Activated CD8-positive, alpha-beta T cell treated with anti-CD3 and anti-CD28 coated beads for 36 hours (primary cell): ENCODE measurements at regions not wholly inside any gene's neighbourhood (a gene's known extent, or its start where the extent isn't known, plus 50 kb on each side); places are given as distances from the start of the nearest gene placed in this dataset.

Experiments
- ATAC-seq: fragments of 200-7000 bp; cut with Tn5 transposase; one replicate; pipeline ENCODE4 v1.10.0; 2021; ENCODE audit warnings: mild to moderate bottlenecking, moderate library complexity
- CTCF ChIA-PET: fragments of 350-600 bp; sonication (Branson Sonifier 250); formaldehyde crosslinking; loops from one replicate; lab custom pipeline; 2021; ENCODE audit warnings: antibody characterized with exemption; lab: Charles Lee
- POLR2A ChIA-PET: fragments of 350-600 bp; sonication (Branson Sonifier 250); formaldehyde crosslinking; loops from one replicate; lab custom pipeline; 2021; ENCODE audit warnings: antibody characterized with exemption; lab: Charles Lee
- DNase-seq: peaks from one replicate; pipeline ENCODE4 v3.0.0-alpha.2; 2020
- H3K27ac Mint-ChIP-seq: one replicate; pipeline ENCODE4 v1.8.0; 2021; ENCODE audit warnings: mild to moderate bottlenecking, mixed read lengths
- H3K27me3 Mint-ChIP-seq: one replicate; pipeline ENCODE4 v1.8.0; 2021; ENCODE audit warnings: mixed read lengths
- H3K36me3 Mint-ChIP-seq: one replicate; pipeline ENCODE4 v1.8.0; 2021; ENCODE audit warnings: low read depth, mixed read lengths
- H3K4me1 Mint-ChIP-seq: one replicate; pipeline ENCODE4 v1.8.0; 2021; ENCODE audit warnings: low read depth, mixed read lengths
- H3K4me3 Mint-ChIP-seq: one replicate; pipeline ENCODE4 v1.8.0; 2021; ENCODE audit warnings: mild to moderate bottlenecking, moderate library complexity, mixed read lengths
- H3K9me3 Mint-ChIP-seq: one replicate; pipeline ENCODE4 v1.8.0; 2021; ENCODE audit warnings: mixed read lengths
- intact Hi-C: fragments of 100-400 bp; cut with micrococcal nuclease; formaldehyde crosslinking; loops from one replicate; pipeline ENCODE4 v1.10.0; 2022
- TF ChIP-seq, protein P1 (sequence below): fragments of 200-600 bp; IDR thresholded peaks from one replicate; pipeline ENCODE4 v1.8.0; 2022; ENCODE audit warnings: antibody characterized with exemption, mild to moderate bottlenecking

DNA sequence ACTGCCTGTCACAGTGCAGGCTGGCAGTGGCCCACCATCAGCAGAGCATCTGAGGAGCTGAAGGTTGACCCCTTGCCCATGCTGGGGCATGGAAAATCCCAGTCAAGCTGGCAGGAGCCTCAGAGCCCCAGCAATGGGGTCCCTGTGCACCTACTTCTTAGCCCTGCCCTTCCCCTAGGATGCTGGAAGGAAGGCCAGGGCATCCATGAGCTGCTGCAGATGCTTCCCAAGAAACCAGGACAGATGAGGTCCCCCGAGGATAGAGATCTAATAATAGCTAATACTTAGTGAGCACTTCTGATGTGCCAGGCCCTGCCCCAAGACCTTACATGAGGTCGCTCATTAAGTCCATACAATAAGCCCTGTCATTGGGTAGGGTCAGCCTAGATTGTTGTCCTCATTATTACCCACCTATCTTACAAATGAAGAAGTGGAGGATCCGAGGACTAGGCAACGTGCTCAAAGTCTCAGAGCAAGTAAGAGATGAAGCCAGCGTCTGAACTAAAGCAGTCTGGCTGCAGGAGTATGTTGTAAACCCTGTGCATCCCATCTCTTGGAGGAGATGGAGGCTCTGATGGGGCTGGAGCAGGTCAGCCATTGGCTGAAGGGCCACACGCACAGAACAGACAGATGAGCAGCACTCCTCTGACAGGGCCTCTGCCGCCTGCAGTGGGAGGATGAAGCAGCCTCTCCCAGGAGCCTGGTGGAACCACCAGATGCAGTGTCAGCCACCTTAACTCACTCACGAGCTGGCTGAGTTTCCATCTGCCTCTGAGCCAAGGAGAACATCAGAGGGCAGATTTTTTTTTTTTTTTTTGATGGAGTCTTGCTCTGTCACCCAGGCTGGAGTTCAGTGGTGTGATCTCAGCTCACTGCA is 175.4 kb downstream of the WSCD1 start:
- CTCF ChIA-PET: no interaction called here
- DNase-seq (no peak), ATAC-seq (no peak)
- Mint-ChIP-seq H3K36me3 (no peaks in the 10 kb centered on the region), H3K27me3 (peaks cover 12% of the 10 kb centered on the region), H3K9me3 (no peaks in the 10 kb centered on the region), H3K4me1 (no peaks in the 10 kb centered on the region), H3K27ac (no peak overlapping the region), H3K4me3 (no peak overlapping the region)
- POLR2A ChIA-PET: no interaction called here
- TF ChIP-seq, protein P1, sequence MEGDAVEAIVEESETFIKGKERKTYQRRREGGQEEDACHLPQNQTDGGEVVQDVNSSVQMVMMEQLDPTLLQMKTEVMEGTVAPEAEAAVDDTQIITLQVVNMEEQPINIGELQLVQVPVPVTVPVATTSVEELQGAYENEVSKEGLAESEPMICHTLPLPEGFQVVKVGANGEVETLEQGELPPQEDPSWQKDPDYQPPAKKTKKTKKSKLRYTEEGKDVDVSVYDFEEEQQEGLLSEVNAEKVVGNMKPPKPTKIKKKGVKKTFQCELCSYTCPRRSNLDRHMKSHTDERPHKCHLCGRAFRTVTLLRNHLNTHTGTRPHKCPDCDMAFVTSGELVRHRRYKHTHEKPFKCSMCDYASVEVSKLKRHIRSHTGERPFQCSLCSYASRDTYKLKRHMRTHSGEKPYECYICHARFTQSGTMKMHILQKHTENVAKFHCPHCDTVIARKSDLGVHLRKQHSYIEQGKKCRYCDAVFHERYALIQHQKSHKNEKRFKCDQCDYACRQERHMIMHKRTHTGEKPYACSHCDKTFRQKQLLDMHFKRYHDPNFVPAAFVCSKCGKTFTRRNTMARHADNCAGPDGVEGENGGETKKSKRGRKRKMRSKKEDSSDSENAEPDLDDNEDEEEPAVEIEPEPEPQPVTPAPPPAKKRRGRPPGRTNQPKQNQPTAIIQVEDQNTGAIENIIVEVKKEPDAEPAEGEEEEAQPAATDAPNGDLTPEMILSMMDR: no peak
- intact Hi-C loops: no loop called here

GRCh38 chr17:6244796-6245195 is 174.6 kb downstream of the WSCD1 start:
- no peaks in the 10 kb centered on the region for H3K4me1 Mint-ChIP-seq
- no peak for DNase-seq
- POLR2A ChIA-PET: no interaction called here
- no peaks in the 10 kb centered on the region for H3K36me3 Mint-ChIP-seq
- intact Hi-C loops: no loop called here
- H3K9me3 Mint-ChIP-seq: no peaks in the 10 kb centered on the region
- ATAC-seq: no peak
- no peak overlapping the region for H3K4me3 Mint-ChIP-seq
- H3K27me3 Mint-ChIP-seq: peaks cover 16% of the 10 kb centered on the region
- TF ChIP-seq, protein P1: no peak
- H3K27ac Mint-ChIP-seq: no peak overlapping the region
- CTCF ChIA-PET: no interaction called here

DNA sequence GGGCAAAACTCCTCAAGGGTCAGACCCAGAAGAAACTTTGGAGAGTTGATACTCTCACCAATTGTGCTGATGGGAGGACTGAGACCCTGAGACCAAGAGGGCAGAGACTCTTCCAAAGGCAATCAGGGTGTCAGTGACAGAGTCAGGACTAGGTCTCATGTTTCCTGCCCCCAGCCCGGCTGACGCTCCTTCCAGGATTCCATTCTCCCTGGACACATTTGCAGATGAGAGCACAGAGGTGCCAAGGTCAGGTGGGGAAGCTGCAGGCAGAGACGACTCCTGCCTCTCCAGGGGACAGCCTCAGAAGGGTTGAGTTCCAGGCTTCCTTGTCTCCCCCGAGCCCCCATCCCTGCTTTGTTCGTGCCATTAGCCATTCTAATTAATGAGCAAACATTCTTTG is 174.1 kb downstream of the WSCD1 start:
- intact Hi-C loops: no loop called here
- ATAC-seq: no peak
- TF ChIP-seq, protein P1: no peak
- Mint-ChIP-seq H3K36me3 (no peaks in the 10 kb centered on the region), H3K4me3 (no peak overlapping the region), H3K4me1 (no peaks in the 10 kb centered on the region), H3K9me3 (no peaks in the 10 kb centered on the region), H3K27me3 (peaks cover 18% of the 10 kb centered on the region), H3K27ac (no peak overlapping the region)
- CTCF ChIA-PET: no interaction called here
- DNase-seq: no peak
- POLR2A ChIA-PET: no interaction called here

GRCh38 chr17:6243186-6243585 is 173.0 kb downstream of the WSCD1 start:
- ATAC-seq: no peak
- no peaks in the 10 kb centered on the region for H3K36me3 Mint-ChIP-seq
- H3K27ac Mint-ChIP-seq: no peak overlapping the region
- no peak overlapping the region for H3K4me3 Mint-ChIP-seq
- H3K4me1 Mint-ChIP-seq: no peaks in the 10 kb centered on the region
- DNase-seq: no peak
- POLR2A ChIA-PET: no interaction called here
- intact Hi-C loops: no loop called here
- CTCF ChIA-PET: no interaction called here
- TF ChIP-seq, protein P1: no peak
- H3K27me3 Mint-ChIP-seq: peaks cover 18% of the 10 kb centered on the region
- H3K9me3 Mint-ChIP-seq: no peaks in the 10 kb centered on the region

GRCh38 chr17:6241996-6242395 is 171.8 kb downstream of the WSCD1 start:
- no peaks in the 10 kb centered on the region for H3K36me3 Mint-ChIP-seq
- TF ChIP-seq, protein P1: no peak
- intact Hi-C loops: no loop called here
- H3K27ac Mint-ChIP-seq: no peak overlapping the region
- H3K9me3 Mint-ChIP-seq: no peaks in the 10 kb centered on the region
- H3K4me1 Mint-ChIP-seq: no peaks in the 10 kb centered on the region
- POLR2A ChIA-PET: no interaction called here
- H3K27me3 Mint-ChIP-seq: peaks cover 20% of the 10 kb centered on the region
- ATAC-seq (no peak), DNase-seq (no peak)
- H3K4me3 Mint-ChIP-seq: no peak overlapping the region
- CTCF ChIA-PET: no interaction called here
